ENCODE measurements at regions not wholly inside any gene's neighbourhood (a gene's known extent, or its start where the extent isn't known, plus 50 kb on each side); places are given as distances from the start of the nearest gene placed in this dataset.

- TF ChIP-seq CTCF (IDR thresholded peaks at IDR 0.05; ENCODE audit: low read depth, low read length, poor library complexity, severe bottlenecking) (no peak), EZH2phosphoT487 (IDR thresholded peaks at IDR 0.05; ENCODE audit: borderline replicate concordance, low read length) (no peak)
Observed at GRCh38 chr14:42123526-42123925, 516.9 kb downstream of the LRFN5 start.
